ENCODE measurements at regions not wholly inside any gene's neighbourhood (a gene's known extent, or its start where the extent isn't known, plus 50 kb on each side); places are given as distances from the start of the nearest gene placed in this dataset.

GRCh38 chr6:40695114-40695513 is 108.0 kb upstream of the LRFN2 start:
- H3K9me3 ChIP-seq (ENCODE audit: insufficient read depth, low read depth) = no peaks in the 10 kb centered on the region
- no peaks in the 10 kb centered on the region for H3K79me2 ChIP-seq (ENCODE audit: low read depth)
- no peak for DNase-seq
- no peaks in the 10 kb centered on the region for H3K4me1 ChIP-seq (replicated peaks; ENCODE audit: insufficient read depth)
- H3K27ac ChIP-seq = no peak overlapping the region
- H4K20me1 ChIP-seq (ENCODE audit: insufficient read depth) = no peaks in the 10 kb centered on the region
- peaks cover 22% of the 10 kb centered on the region for H3K27me3 ChIP-seq (ENCODE audit: insufficient read depth, low read depth)
- no peaks in the 10 kb centered on the region for H3F3A ChIP-seq (ENCODE audit: insufficient read depth, low read depth)
- H3K36me3 ChIP-seq (ENCODE audit: low read depth) = no peaks in the 10 kb centered on the region
- no peak overlapping the region for H2AFZ ChIP-seq
- TF ChIP-seq, protein P1, sequence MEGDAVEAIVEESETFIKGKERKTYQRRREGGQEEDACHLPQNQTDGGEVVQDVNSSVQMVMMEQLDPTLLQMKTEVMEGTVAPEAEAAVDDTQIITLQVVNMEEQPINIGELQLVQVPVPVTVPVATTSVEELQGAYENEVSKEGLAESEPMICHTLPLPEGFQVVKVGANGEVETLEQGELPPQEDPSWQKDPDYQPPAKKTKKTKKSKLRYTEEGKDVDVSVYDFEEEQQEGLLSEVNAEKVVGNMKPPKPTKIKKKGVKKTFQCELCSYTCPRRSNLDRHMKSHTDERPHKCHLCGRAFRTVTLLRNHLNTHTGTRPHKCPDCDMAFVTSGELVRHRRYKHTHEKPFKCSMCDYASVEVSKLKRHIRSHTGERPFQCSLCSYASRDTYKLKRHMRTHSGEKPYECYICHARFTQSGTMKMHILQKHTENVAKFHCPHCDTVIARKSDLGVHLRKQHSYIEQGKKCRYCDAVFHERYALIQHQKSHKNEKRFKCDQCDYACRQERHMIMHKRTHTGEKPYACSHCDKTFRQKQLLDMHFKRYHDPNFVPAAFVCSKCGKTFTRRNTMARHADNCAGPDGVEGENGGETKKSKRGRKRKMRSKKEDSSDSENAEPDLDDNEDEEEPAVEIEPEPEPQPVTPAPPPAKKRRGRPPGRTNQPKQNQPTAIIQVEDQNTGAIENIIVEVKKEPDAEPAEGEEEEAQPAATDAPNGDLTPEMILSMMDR (conservative IDR thresholded peaks at IDR 0.05) = no peak
- no peak for TF ChIP-seq EZH2 (IDR thresholded peaks at IDR 0.05; ENCODE audit: low read depth)
- no TSS peak for BruUV-seq (replicated peaks)
- intact Hi-C loops (cut with micrococcal nuclease; ENCODE audit: unreplicated experiment) = no loop called here
- H3K4me3 ChIP-seq = no peak overlapping the region
- H3K9me2 ChIP-seq (ENCODE audit: insufficient read depth) = no peaks in the 10 kb centered on the region
- POLR2A ChIA-PET (ENCODE audit: unreplicated experiment) = no interaction called here
- CTCF ChIA-PET = no interaction called here
- H3K4me2 ChIP-seq = no peak overlapping the region

DNA sequence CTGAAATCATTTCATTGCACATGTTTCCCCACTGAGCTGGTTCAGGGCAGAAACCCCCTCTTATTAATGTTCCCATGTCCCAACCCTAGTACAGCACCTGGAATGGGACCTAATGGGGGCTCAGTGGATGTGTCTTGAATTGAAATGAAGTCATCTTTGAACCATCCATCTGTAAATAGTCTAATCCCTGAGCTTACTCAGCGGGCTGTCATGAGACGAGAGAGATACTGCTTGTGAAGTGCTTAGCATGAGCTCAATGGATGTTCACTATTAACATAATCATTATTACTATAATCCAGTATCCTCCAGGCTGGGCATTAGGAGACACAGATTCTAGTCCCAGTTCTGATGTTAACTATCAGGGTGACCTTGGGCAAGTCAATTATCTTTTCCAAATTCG is 106.6 kb upstream of the LRFN2 start:
- Histone ChIP-seq H3K27me3 (ENCODE audit: insufficient read depth, low read depth) (peaks cover 31% of the 10 kb centered on the region; the same call in 1 of the 2 replicates), H3K4me3 (no peak overlapping the region), H3F3A (ENCODE audit: insufficient read depth, low read depth) (no peaks in the 10 kb centered on the region), H3K9me2 (ENCODE audit: insufficient read depth) (no peaks in the 10 kb centered on the region), H3K27ac (no peak overlapping the region), H3K4me1 (replicated peaks; ENCODE audit: insufficient read depth) (no peaks in the 10 kb centered on the region), H3K9me3 (ENCODE audit: insufficient read depth, low read depth) (no peaks in the 10 kb centered on the region), H3K4me2 (no peak overlapping the region), H3K79me2 (ENCODE audit: low read depth) (no peaks in the 10 kb centered on the region), H4K20me1 (ENCODE audit: insufficient read depth) (no peaks in the 10 kb centered on the region), H3K36me3 (ENCODE audit: low read depth) (no peaks in the 10 kb centered on the region), H2AFZ (no peak overlapping the region)
- TF ChIP-seq EZH2 (IDR thresholded peaks at IDR 0.05; ENCODE audit: low read depth) = no peak
- TF ChIP-seq, protein P1 (conservative IDR thresholded peaks at IDR 0.05) = no peak
- no TSS peak for BruUV-seq (replicated peaks)
- no peak for DNase-seq
- intact Hi-C loops (cut with micrococcal nuclease; ENCODE audit: unreplicated experiment) = no loop called here
- CTCF ChIA-PET = no interaction called here
- POLR2A ChIA-PET (ENCODE audit: unreplicated experiment) = no interaction called here

DNA sequence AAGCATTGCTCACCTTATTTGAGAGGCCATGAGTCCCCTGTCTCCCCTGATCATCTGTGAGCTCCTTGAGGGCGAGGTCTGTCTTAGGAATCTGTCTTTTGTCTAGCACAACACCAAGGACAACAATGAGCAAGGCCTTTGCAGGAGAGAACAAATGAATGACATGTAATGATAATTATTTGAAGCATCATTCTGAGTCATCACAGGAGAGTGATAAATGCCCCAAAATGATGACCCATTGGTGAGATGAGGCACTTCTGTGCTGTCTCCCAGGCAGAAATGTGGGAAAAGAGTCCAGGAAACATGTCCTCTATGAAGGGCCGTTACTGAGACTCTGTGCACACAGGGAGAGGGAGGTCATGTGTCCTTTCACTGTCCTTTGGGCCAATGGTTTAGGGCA is 105.2 kb upstream of the LRFN2 start:
- ChIA-PET POLR2A (ENCODE audit: unreplicated experiment) (no interaction called here), CTCF (no interaction called here)
- no peak overlapping the region for H3K4me3 ChIP-seq
- no peaks in the 10 kb centered on the region for H3K4me1 ChIP-seq (replicated peaks; ENCODE audit: insufficient read depth)
- H3F3A ChIP-seq (ENCODE audit: insufficient read depth, low read depth) = no peaks in the 10 kb centered on the region
- BruUV-seq (replicated peaks) = no TSS peak
- H3K79me2 ChIP-seq (ENCODE audit: low read depth) = no peaks in the 10 kb centered on the region
- H3K9me3 ChIP-seq (ENCODE audit: insufficient read depth, low read depth) = no peaks in the 10 kb centered on the region
- no peaks in the 10 kb centered on the region for H4K20me1 ChIP-seq (ENCODE audit: insufficient read depth)
- peaks cover 23% of the 10 kb centered on the region; the same call in 1 of the 2 replicates for H3K27me3 ChIP-seq (ENCODE audit: insufficient read depth, low read depth)
- H3K4me2 ChIP-seq = no peak overlapping the region
- H3K27ac ChIP-seq = no peak overlapping the region
- H3K9me2 ChIP-seq (ENCODE audit: insufficient read depth) = no peaks in the 10 kb centered on the region
- no peak for TF ChIP-seq EZH2 (IDR thresholded peaks at IDR 0.05; ENCODE audit: low read depth)
- TF ChIP-seq, protein P1 (conservative IDR thresholded peaks at IDR 0.05) = no peak
- no peaks in the 10 kb centered on the region for H3K36me3 ChIP-seq (ENCODE audit: low read depth)
- intact Hi-C loops (cut with micrococcal nuclease; ENCODE audit: unreplicated experiment) = no loop called here
- no peak overlapping the region for H2AFZ ChIP-seq
- no peak for DNase-seq

All from PC-9 (cell line).